Transverse colon (tissue), 4 donors: ENCODE measurements at regions not wholly inside any gene's neighbourhood (a gene's known extent, or its start where the extent isn't known, plus 50 kb on each side); places are given as distances from the start of the nearest gene placed in this dataset.

Source experiments
- EP300 ChIP-seq: sonication (generic); formaldehyde crosslinking; IDR thresholded peaks from one replicate; pipeline ENCODE4 v1.6.1; 2017; ENCODE audit warnings: antibody characterized with exemption, low read depth
- POLR2A ChIP-seq: fragments of 450-650 bp; IDR thresholded peaks from one replicate; pipeline ENCODE4 v1.6.1; 2016; ENCODE audit warnings: antibody characterized with exemption, mild to moderate bottlenecking, moderate library complexity
- POLR2AphosphoS5 ChIP-seq, 3 donors: sonication (generic); formaldehyde crosslinking; IDR thresholded peaks; one replicate each; pipeline ENCODE4 v1.6.1; 2016; ENCODE audit warnings: antibody characterized with exemption in 3 of 3
- TF ChIP-seq, protein P1 (sequence below), 5 experiments: fragments of 200-600 bp in 3 of 5; fragments of 450-650 bp in 2 of 5; sonication (generic) in 3 of 5; IDR thresholded peaks; 1 replicate in 2 of 5; 2 replicates in 3 of 5; pipeline ENCODE4 v1.5.1; 2016 to 2017; ENCODE audit warnings: antibody characterized with exemption in 5 of 5, inconsistent platforms in 3 of 5, mild to moderate bottlenecking in 2 of 5, moderate library complexity in 1 of 5

DNA sequence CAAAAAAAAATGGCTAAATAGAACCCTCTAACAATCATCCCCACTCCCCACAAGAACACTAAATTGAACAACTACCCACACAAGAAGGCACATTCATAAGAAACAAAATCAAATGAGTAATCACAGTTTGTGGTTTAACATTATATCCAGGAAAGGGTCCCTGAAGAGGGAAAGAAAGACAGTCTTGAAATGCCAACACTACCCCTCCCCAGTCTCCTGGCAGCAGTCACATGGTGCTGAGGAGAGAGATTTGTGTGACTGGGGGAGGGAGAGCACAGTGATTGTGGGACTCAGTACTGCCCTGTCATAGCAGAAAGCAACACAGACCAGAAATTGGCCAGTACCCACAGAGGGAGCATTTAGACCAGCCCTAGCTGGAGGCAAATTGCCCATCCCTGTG lies 443.7 kb upstream of the BTBD3 start:
- TF ChIP-seq, protein P1, sequence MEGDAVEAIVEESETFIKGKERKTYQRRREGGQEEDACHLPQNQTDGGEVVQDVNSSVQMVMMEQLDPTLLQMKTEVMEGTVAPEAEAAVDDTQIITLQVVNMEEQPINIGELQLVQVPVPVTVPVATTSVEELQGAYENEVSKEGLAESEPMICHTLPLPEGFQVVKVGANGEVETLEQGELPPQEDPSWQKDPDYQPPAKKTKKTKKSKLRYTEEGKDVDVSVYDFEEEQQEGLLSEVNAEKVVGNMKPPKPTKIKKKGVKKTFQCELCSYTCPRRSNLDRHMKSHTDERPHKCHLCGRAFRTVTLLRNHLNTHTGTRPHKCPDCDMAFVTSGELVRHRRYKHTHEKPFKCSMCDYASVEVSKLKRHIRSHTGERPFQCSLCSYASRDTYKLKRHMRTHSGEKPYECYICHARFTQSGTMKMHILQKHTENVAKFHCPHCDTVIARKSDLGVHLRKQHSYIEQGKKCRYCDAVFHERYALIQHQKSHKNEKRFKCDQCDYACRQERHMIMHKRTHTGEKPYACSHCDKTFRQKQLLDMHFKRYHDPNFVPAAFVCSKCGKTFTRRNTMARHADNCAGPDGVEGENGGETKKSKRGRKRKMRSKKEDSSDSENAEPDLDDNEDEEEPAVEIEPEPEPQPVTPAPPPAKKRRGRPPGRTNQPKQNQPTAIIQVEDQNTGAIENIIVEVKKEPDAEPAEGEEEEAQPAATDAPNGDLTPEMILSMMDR (IDR thresholded peaks at IDR 0.05): no peak
- no peak for TF ChIP-seq POLR2A
- no peak for TF ChIP-seq POLR2AphosphoS5 (IDR thresholded peaks at IDR 0.05)
- no peak for TF ChIP-seq EP300
